NCI-H1105 treated with DMSO at 0.1 percent for 48 hours (cell line): ENCODE measurements at regions not wholly inside any gene's neighbourhood (a gene's known extent, or its start where the extent isn't known, plus 50 kb on each side); places are given as distances from the start of the nearest gene placed in this dataset.
"Not testable (repeated sequence)": the region's sequence is repeated elsewhere in the genome, so short reads cannot be mapped to it uniquely, and the experiment has no call there.

ENCODE experiments used
- DNase-seq: peaks from one replicate; lab custom pipeline; 2025; lab: John Stamatoyannopoulos, UW

GRCh38 chr9:129435988-129436717 lies 184.7 kb downstream of the C9orf50 start:
- DNase-seq, result no peak

- DNase-seq, result no peak
These were observed 185.6 kb downstream of the C9orf50 start for GRCh38 chr9:129435291-129435690.

GRCh38 chr9:129434187-129434586 lies 186.7 kb downstream of the C9orf50 start:
- DNase-seq, result no peak

- no peak for DNase-seq
These were observed 188.4 kb downstream of the C9orf50 start for GRCh38 chr9:129432297-129433154.

- no peak for DNase-seq
These were observed 189.8 kb downstream of the C9orf50 start for GRCh38 chr9:129430940-129431643.

- DNase-seq, result no peak
These were observed 191.9 kb downstream of the C9orf50 start for GRCh38 chr9:129428864-129429577.

- DNase-seq, result no peak
These were observed 193.8 kb downstream of the C9orf50 start for GRCh38 chr9:129427149-129427548.

GRCh38 chr9:129423755-129424154 lies 197.1 kb downstream of the C9orf50 start:
- DNase-seq, result not testable (repeated sequence)

- no peak for DNase-seq
These were observed 197.7 kb downstream of the C9orf50 start for GRCh38 chr9:129423216-129423615.

GRCh38 chr9:129422843-129423192 lies 198.1 kb downstream of the C9orf50 start:
- no peak for DNase-seq

- no peak for DNase-seq
These were observed 198.7 kb downstream of the C9orf50 start for GRCh38 chr9:129422032-129422842.

- DNase-seq, result no peak
These were observed 199.5 kb downstream of the C9orf50 start for GRCh38 chr9:129421371-129421770.

GRCh38 chr9:129420721-129421120 lies 200.2 kb downstream of the C9orf50 start:
- no peak for DNase-seq

GRCh38 chr9:129419382-129419899 lies 201.5 kb downstream of the C9orf50 start:
- DNase-seq, result no peak

GRCh38 chr9:129418451-129418850 lies 202.4 kb downstream of the C9orf50 start:
- DNase-seq, result no peak

GRCh38 chr9:129416821-129417539 lies 203.9 kb downstream of the C9orf50 start:
- no peak for DNase-seq

GRCh38 chr9:129415942-129416651 lies 204.8 kb downstream of the C9orf50 start:
- DNase-seq, result no peak

GRCh38 chr9:129414993-129415941 lies 205.6 kb downstream of the C9orf50 start:
- DNase-seq, result no peak
